HepG2 (cell line): ENCODE measurements at regions not wholly inside any gene's neighbourhood (a gene's known extent, or its start where the extent isn't known, plus 50 kb on each side); places are given as distances from the start of the nearest gene placed in this dataset.

ENCODE experiments used
- ATRX ChIP-seq: sonication (generic); formaldehyde crosslinking; IDR thresholded peaks from 2 replicates; pipeline ENCODE4 v1.4.0; 2020; ENCODE audit warnings: missing genetic modification reagents, borderline replicate concordance
- ETV6 ChIP-seq: sonication (generic); formaldehyde crosslinking; conservative IDR thresholded peaks from 2 replicates; pipeline ENCODE4 v1.4.0; 2020; ENCODE audit warnings: missing genetic modification reagents
- ONECUT2 ChIP-seq: sonication (generic); formaldehyde crosslinking; IDR thresholded peaks from 2 replicates; pipeline ENCODE4 v1.4.0; 2020; ENCODE audit warnings: missing genetic modification reagents
- ZNF251 ChIP-seq: sonication (generic); formaldehyde crosslinking; IDR thresholded peaks from 2 replicates; pipeline ENCODE4 v1.9.0; 2021; ENCODE audit warnings: mild to moderate bottlenecking, missing genetic modification reagents
- ZNF30 ChIP-seq: sonication (generic); formaldehyde crosslinking; IDR thresholded peaks from 2 replicates; pipeline ENCODE4 v1.5.0; 2020; ENCODE audit warnings: mild to moderate bottlenecking, missing genetic modification reagents
- ZNF552 ChIP-seq: sonication (generic); formaldehyde crosslinking; IDR thresholded peaks from 2 replicates; pipeline ENCODE4 v1.9.0; 2022; ENCODE audit warnings: missing genetic modification reagents, mild to moderate bottlenecking, borderline replicate concordance
- TF ChIP-seq, protein P1 (sequence below): sonication (generic); formaldehyde crosslinking; IDR thresholded peaks from one replicate; pipeline ENCODE4 v1.5.1; 2020; ENCODE audit warnings: mild to moderate bottlenecking, missing genetic modification reagents; ENCODE audit errors: not compliant biosample characterization
- TF ChIP-seq, protein P2 (sequence below): sonication (generic); formaldehyde crosslinking; IDR thresholded peaks from 2 replicates; pipeline ENCODE4 v1.8.1; 2023; ENCODE audit warnings: missing genetic modification reagents, inconsistent platforms, borderline replicate concordance
- TF ChIP-seq, protein P3 (sequence below): sonication (generic); formaldehyde crosslinking; IDR thresholded peaks from 2 replicates; pipeline ENCODE4 v1.4.0; 2020; ENCODE audit warnings: missing genetic modification reagents
- TF ChIP-seq, protein P4 (sequence below): sonication (generic); formaldehyde crosslinking; conservative IDR thresholded peaks from 2 replicates; pipeline ENCODE4 v1.4.0; 2020; ENCODE audit warnings: missing genetic modification reagents
- TF ChIP-seq, protein P5 (sequence below): sonication (generic); formaldehyde crosslinking; IDR thresholded peaks from 2 replicates; pipeline ENCODE4 v1.5.0; 2020; ENCODE audit warnings: missing genetic modification reagents, mild to moderate bottlenecking, borderline replicate concordance

DNA sequence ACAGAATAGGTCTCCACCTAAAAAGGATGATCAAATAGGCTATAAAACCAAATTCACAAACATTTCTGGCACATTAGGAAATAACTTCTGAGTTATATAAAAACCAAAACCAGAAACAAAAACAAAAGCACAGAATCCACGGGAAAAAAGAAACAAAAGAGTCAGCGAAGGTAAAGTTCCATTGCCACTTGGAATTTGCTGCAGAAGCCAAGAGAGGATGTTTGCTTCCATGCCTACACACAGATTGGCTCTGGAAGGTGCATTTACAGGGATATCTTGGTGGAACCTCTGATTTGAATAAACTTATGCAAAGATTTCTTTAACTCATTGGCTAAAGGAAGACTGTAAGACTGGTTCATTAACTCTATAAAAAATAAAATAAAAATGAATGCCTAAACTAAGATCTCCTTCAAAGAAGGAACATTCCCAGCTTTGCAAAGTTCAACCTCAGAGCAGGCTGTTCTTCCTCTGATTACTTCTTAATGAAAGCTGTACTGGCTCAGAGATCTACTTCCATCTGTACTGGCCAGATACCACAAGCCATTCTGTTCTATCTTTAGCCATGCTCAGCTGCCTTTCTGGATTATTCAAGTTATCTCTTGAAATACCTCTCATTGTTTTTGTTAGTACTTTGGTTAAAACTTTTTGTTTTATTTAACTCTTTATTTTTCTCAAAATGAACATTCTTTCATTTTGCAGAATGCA lies 537.5 kb upstream of the CCDC54 start (continued):
- TF ChIP-seq, protein P1, sequence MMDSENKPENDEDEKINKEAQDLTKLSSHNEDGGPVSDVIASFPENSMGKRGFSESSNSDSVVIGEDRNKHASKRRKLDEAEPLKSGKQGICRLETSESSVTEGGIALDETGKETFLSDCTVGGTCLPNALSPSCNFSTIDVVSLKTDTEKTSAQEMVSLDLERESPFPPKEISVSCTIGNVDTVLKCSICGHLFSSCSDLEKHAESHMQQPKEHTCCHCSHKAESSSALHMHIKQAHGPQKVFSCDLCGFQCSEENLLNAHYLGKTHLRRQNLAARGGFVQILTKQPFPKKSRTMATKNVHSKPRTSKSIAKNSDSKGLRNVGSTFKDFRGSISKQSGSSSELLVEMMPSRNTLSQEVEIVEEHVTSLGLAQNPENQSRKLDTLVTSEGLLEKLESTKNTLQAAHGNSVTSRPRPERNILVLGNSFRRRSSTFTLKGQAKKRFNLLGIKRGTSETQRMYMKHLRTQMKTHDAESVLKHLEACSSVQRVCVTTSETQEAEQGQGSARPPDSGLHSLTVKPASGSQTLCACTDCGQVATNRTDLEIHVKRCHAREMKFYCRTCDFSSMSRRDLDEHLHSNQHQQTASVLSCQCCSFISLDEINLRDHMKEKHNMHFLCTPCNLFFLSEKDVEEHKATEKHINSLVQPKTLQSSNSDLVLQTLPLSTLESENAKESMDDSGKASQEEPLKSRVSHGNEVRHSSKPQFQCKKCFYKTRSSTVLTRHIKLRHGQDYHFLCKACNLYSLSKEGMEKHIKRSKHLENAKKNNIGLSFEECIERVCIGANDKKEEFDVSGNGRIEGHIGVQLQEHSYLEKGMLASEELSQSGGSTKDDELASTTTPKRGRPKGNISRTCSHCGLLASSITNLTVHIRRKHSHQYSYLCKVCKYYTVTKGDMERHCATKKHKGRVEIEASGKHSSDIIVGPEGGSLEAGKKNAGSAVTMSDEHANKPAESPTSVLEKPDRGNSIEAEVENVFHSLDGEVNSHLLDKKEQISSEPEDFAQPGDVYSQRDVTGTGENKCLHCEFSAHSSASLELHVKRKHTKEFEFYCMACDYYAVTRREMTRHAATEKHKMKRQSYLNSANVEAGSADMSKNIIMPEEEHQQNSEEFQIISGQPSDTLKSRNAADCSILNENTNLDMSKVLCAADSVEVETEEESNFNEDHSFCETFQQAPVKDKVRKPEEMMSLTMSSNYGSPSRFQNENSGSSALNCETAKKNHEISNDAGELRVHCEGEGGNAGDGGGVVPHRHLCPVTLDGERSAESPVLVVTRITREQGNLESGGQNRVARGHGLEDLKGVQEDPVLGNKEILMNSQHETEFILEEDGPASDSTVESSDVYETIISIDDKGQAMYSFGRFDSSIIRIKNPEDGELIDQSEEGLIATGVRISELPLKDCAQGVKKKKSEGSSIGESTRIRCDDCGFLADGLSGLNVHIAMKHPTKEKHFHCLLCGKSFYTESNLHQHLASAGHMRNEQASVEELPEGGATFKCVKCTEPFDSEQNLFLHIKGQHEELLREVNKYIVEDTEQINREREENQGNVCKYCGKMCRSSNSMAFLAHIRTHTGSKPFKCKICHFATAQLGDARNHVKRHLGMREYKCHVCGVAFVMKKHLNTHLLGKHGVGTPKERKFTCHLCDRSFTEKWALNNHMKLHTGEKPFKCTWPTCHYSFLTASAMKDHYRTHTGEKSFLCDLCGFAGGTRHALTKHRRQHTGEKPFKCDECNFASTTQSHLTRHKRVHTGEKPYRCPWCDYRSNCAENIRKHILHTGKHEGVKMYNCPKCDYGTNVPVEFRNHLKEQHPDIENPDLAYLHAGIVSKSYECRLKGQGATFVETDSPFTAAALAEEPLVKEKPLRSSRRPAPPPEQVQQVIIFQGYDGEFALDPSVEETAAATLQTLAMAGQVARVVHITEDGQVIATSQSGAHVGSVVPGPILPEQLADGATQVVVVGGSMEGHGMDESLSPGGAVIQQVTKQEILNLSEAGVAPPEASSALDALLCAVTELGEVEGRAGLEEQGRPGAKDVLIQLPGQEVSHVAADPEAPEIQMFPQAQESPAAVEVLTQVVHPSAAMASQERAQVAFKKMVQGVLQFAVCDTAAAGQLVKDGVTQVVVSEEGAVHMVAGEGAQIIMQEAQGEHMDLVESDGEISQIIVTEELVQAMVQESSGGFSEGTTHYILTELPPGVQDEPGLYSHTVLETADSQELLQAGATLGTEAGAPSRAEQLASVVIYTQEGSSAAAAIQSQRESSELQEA (CRISPR knock-in tag): no peak
- TF ChIP-seq, protein P2, sequence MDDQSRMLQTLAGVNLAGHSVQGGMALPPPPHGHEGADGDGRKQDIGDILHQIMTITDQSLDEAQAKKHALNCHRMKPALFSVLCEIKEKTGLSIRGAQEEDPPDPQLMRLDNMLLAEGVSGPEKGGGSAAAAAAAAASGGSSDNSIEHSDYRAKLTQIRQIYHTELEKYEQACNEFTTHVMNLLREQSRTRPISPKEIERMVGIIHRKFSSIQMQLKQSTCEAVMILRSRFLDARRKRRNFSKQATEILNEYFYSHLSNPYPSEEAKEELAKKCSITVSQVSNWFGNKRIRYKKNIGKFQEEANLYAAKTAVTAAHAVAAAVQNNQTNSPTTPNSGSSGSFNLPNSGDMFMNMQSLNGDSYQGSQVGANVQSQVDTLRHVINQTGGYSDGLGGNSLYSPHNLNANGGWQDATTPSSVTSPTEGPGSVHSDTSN (CRISPR knock-in tag): no peak
- no peak for TF ChIP-seq ZNF30 (CRISPR knock-in tag)
- TF ChIP-seq, protein P3, sequence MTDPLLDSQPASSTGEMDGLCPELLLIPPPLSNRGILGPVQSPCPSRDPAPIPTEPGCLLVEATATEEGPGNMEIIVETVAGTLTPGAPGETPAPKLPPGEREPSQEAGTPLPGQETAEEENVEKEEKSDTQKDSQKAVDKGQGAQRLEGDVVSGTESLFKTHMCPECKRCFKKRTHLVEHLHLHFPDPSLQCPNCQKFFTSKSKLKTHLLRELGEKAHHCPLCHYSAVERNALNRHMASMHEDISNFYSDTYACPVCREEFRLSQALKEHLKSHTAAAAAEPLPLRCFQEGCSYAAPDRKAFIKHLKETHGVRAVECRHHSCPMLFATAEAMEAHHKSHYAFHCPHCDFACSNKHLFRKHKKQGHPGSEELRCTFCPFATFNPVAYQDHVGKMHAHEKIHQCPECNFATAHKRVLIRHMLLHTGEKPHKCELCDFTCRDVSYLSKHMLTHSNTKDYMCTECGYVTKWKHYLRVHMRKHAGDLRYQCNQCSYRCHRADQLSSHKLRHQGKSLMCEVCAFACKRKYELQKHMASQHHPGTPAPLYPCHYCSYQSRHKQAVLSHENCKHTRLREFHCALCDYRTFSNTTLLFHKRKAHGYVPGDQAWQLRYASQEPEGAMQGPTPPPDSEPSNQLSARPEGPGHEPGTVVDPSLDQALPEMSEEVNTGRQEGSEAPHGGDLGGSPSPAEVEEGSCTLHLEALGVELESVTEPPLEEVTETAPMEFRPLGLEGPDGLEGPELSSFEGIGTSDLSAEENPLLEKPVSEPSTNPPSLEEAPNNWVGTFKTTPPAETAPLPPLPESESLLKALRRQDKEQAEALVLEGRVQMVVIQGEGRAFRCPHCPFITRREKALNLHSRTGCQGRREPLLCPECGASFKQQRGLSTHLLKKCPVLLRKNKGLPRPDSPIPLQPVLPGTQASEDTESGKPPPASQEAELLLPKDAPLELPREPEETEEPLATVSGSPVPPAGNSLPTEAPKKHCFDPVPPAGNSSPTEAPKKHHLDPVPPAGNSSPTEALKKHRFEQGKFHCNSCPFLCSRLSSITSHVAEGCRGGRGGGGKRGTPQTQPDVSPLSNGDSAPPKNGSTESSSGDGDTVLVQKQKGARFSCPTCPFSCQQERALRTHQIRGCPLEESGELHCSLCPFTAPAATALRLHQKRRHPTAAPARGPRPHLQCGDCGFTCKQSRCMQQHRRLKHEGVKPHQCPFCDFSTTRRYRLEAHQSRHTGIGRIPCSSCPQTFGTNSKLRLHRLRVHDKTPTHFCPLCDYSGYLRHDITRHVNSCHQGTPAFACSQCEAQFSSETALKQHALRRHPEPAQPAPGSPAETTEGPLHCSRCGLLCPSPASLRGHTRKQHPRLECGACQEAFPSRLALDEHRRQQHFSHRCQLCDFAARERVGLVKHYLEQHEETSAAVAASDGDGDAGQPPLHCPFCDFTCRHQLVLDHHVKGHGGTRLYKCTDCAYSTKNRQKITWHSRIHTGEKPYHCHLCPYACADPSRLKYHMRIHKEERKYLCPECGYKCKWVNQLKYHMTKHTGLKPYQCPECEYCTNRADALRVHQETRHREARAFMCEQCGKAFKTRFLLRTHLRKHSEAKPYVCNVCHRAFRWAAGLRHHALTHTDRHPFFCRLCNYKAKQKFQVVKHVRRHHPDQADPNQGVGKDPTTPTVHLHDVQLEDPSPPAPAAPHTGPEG (CRISPR knock-in tag): no peak
- TF ChIP-seq ZNF251: no peak
- TF ChIP-seq, protein P4, sequence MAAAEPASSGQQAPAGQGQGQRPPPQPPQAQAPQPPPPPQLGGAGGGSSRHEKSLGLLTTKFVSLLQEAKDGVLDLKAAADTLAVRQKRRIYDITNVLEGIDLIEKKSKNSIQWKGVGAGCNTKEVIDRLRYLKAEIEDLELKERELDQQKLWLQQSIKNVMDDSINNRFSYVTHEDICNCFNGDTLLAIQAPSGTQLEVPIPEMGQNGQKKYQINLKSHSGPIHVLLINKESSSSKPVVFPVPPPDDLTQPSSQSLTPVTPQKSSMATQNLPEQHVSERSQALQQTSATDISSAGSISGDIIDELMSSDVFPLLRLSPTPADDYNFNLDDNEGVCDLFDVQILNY (CRISPR knock-in tag): no peak
- no peak for TF ChIP-seq ETV6 (CRISPR knock-in tag)
- no peak for TF ChIP-seq ONECUT2 (CRISPR knock-in tag)
- TF ChIP-seq ZNF552 (CRISPR knock-in tag): no peak
- TF ChIP-seq ATRX (CRISPR knock-in tag): no peak
- TF ChIP-seq, protein P5, sequence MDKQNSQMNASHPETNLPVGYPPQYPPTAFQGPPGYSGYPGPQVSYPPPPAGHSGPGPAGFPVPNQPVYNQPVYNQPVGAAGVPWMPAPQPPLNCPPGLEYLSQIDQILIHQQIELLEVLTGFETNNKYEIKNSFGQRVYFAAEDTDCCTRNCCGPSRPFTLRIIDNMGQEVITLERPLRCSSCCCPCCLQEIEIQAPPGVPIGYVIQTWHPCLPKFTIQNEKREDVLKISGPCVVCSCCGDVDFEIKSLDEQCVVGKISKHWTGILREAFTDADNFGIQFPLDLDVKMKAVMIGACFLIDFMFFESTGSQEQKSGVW (CRISPR knock-in tag): no peak
- TF ChIP-seq, all 625 proteins: peak for 0
